PC-3 (cell line): ENCODE measurements at regions not wholly inside any gene's neighbourhood (a gene's known extent, or its start where the extent isn't known, plus 50 kb on each side); places are given as distances from the start of the nearest gene placed in this dataset.

ENCODE experiments used
- ATAC-seq: fragments of 200-7000 bp; cut with Tn5 transposase; 2 replicates; pipeline ENCODE4 v1.9.1; 2020; ENCODE audit warnings: mild to moderate bottlenecking, moderate library complexity
- BruUV-seq: library from RNA; stranded (reverse); fragments of 400-500 nt; replicated peaks from 2 replicates; lab custom pipeline; 2021; lab: Mats Ljungman, UMichigan
- CTCF ChIA-PET: fragments of 300-600 bp; sonication (Branson Sonifier 250); formaldehyde crosslinking; loops from one replicate; lab custom pipeline; 2022; ENCODE audit warnings: antibody characterized with exemption; lab: Charles Lee
- POLR2A ChIA-PET: fragments of 300-600 bp; sonication (Branson Sonifier 250); formaldehyde crosslinking; loops from one replicate; lab custom pipeline; 2022; ENCODE audit warnings: antibody characterized with exemption; ENCODE audit not compliant: unreplicated experiment; lab: Charles Lee
- DNase-seq: peaks from one replicate; pipeline ENCODE4 v3.0.0-alpha.2; 2015
- H2AFZ ChIP-seq: fragments of 300-600 bp; sonication (generic); 2 replicates; pipeline ENCODE4 v1.6.0; 2016; ENCODE audit warnings: antibody characterized with exemption, low read length
- H3F3A ChIP-seq: fragments of 300-600 bp; sonication (generic); one replicate; pipeline ENCODE4 v1.6.0; 2017; ENCODE audit warnings: antibody characterized with exemption, low read length, control low read depth, mild to moderate bottlenecking; ENCODE audit not compliant: unreplicated experiment
- H3K27ac ChIP-seq: fragments of 300-600 bp; sonication (generic); 2 replicates; pipeline ENCODE4 v1.5.1; 2016; ENCODE audit warnings: mild to moderate bottlenecking, low read length
- H3K27me3 ChIP-seq: fragments of 300-600 bp; sonication (generic); 2 replicates; pipeline ENCODE4 v1.6.1; 2016; ENCODE audit warnings: low read length, mixed read lengths
- H3K36me3 ChIP-seq: fragments of 300-600 bp; sonication (generic); 2 replicates; pipeline ENCODE4 v1.6.1; 2016; ENCODE audit warnings: low read depth, mixed run types, low read length, mixed read lengths
- H3K4me1 ChIP-seq: fragments of 300-600 bp; sonication (generic); 2 replicates; pipeline ENCODE4 v1.5.1; 2016; ENCODE audit warnings: low read length; ENCODE audit not compliant: insufficient read depth
- H3K4me2 ChIP-seq: fragments of 300-600 bp; sonication (generic); 2 replicates; pipeline ENCODE4 v1.6.0; 2016; ENCODE audit warnings: low read length
- H3K4me3 ChIP-seq: fragments of 300-600 bp; sonication (generic); 2 replicates; pipeline ENCODE4 v1.5.1; 2016; ENCODE audit warnings: mild to moderate bottlenecking, low read length, mixed read lengths
- H3K79me2 ChIP-seq: fragments of 300-600 bp; sonication (generic); 2 replicates; pipeline ENCODE4 v1.6.1; 2017; ENCODE audit warnings: low read length, mixed read lengths
- H3K9ac ChIP-seq: fragments of 300-600 bp; sonication (generic); 2 replicates; pipeline ENCODE4 v1.6.0; 2016; ENCODE audit warnings: mild to moderate bottlenecking, low read length
- H3K9me2 ChIP-seq: fragments of 300-600 bp; sonication (generic); replicated peaks from 2 replicates; pipeline ENCODE4 v1.6.1; 2016; ENCODE audit warnings: mixed run types, low read length, mixed read lengths
- H3K9me3 ChIP-seq: fragments of 300-600 bp; sonication (generic); 2 replicates; pipeline ENCODE4 v1.6.1; 2016; ENCODE audit warnings: low read length, mixed read lengths
- H4K20me1 ChIP-seq: fragments of 300-600 bp; sonication (generic); 2 replicates; pipeline ENCODE4 v1.6.1; 2016; ENCODE audit warnings: low read length, mixed read lengths
- EZH2 ChIP-seq: fragments of 300-600 bp; sonication (generic); IDR thresholded peaks from one replicate; pipeline ENCODE4 v1.6.1; 2017; ENCODE audit warnings: antibody characterized with exemption, mild to moderate bottlenecking, low read length; ENCODE audit not compliant: unreplicated experiment
- EZH2phosphoT487 ChIP-seq: fragments of 300-600 bp; sonication (generic); IDR thresholded peaks from 2 replicates; pipeline ENCODE4 v1.6.1; 2018; ENCODE audit warnings: mild to moderate bottlenecking, antibody characterized with exemption, low read length, borderline replicate concordance
- intact Hi-C: fragments of 100-400 bp; cut with micrococcal nuclease; formaldehyde crosslinking; loops from 2 replicates; pipeline ENCODE4 v1.9.0; 2023
- TF ChIP-seq, protein P1 (sequence below): fragments of 300-600 bp; sonication (generic); conservative IDR thresholded peaks from 2 replicates; pipeline ENCODE4 v1.5.1; 2017; ENCODE audit warnings: antibody characterized with exemption, low read depth, mild to moderate bottlenecking, low read length

DNA sequence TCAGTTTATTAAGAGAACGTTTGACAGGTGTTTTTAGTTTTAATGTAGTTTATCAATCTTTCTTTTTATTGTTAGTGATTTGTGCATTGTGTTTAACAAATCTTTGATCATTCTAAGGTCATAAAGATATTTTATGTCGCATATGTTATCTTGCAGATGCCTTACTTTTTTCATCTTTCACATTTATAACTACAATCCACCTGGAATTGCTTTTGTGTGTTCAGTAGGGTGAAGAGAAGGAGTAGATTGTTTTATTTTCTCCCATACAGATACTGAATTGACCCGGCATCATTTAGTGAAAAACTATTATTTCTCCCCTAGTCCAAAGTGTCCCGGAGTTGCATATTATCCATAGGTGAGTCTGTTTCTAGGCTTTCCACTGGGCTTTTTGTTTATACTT, 179.4 kb upstream of the RGMB start:
- H4K20me1 ChIP-seq, result no peaks in the 10 kb centered on the region
- H3K9ac ChIP-seq, result no peak overlapping the region
- ChIA-PET POLR2A (no interaction called here), CTCF (no interaction called here)
- intact Hi-C loops, result no loop called here
- no TSS peak for BruUV-seq
- no peaks in the 10 kb centered on the region for H3K27me3 ChIP-seq
- no peak for TF ChIP-seq EZH2
- no peak overlapping the region for H3K4me3 ChIP-seq
- 0 out of 2 replicates have a peak, but pooled peaks cover 3% of the 10 kb centered on the region for H3K4me1 ChIP-seq
- no peak overlapping the region for H3K4me2 ChIP-seq
- no peak overlapping the region for H2AFZ ChIP-seq
- H3K9me2 ChIP-seq, result no peaks in the 10 kb centered on the region
- H3K36me3 ChIP-seq, result no peaks in the 10 kb centered on the region
- ATAC-seq, result no peak
- no peaks in the 10 kb centered on the region for H3F3A ChIP-seq
- 0 out of 2 replicates have a peak, but pooled peaks cover 5% of the 10 kb centered on the region for H3K9me3 ChIP-seq
- no peak for DNase-seq
- no peak overlapping the region for H3K27ac ChIP-seq
- H3K79me2 ChIP-seq, result no peaks in the 10 kb centered on the region

DNA sequence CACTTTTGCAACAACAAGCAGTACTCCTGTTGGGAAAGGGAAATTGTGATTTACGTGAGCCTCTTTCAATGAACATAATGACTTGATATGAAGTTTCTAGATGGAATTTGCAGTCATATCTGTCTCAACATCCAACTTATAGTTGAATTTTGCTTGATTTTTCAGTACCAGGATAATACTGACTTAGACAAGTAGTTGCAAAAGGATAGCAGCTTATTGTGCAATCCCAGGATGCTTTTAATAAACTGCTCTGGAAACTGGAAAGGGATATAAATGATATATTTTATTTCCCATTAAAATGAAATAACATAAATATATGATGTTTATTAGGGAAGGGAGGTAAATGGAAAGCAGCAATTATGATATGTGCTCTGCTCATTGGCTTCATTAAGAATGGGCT, 174.4 kb upstream of the RGMB start:
- Histone ChIP-seq H3K27ac (no peak overlapping the region), H3K4me2 (no peak overlapping the region), H4K20me1 (no peaks in the 10 kb centered on the region), H3K36me3 (no peaks in the 10 kb centered on the region), H3K9me3 (0 out of 2 replicates have a peak, but pooled peaks cover 5% of the 10 kb centered on the region), H3K9ac (no peak overlapping the region), H3K79me2 (no peaks in the 10 kb centered on the region), H3K4me1 (0 out of 2 replicates have a peak, but pooled peaks cover 3% of the 10 kb centered on the region), H3K9me2 (no peaks in the 10 kb centered on the region), H2AFZ (no peak overlapping the region), H3K4me3 (no peak overlapping the region), H3F3A (no peaks in the 10 kb centered on the region), H3K27me3 (no peaks in the 10 kb centered on the region)
- no peak for DNase-seq
- intact Hi-C loops, result no loop called here
- POLR2A ChIA-PET, result no interaction called here
- ATAC-seq, result no peak
- TF ChIP-seq EZH2 (no peak), EZH2phosphoT487 (no peak)
- TF ChIP-seq, protein P1, sequence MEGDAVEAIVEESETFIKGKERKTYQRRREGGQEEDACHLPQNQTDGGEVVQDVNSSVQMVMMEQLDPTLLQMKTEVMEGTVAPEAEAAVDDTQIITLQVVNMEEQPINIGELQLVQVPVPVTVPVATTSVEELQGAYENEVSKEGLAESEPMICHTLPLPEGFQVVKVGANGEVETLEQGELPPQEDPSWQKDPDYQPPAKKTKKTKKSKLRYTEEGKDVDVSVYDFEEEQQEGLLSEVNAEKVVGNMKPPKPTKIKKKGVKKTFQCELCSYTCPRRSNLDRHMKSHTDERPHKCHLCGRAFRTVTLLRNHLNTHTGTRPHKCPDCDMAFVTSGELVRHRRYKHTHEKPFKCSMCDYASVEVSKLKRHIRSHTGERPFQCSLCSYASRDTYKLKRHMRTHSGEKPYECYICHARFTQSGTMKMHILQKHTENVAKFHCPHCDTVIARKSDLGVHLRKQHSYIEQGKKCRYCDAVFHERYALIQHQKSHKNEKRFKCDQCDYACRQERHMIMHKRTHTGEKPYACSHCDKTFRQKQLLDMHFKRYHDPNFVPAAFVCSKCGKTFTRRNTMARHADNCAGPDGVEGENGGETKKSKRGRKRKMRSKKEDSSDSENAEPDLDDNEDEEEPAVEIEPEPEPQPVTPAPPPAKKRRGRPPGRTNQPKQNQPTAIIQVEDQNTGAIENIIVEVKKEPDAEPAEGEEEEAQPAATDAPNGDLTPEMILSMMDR, result no peak
- BruUV-seq, result no TSS peak
- CTCF ChIA-PET, result no interaction called here

DNA sequence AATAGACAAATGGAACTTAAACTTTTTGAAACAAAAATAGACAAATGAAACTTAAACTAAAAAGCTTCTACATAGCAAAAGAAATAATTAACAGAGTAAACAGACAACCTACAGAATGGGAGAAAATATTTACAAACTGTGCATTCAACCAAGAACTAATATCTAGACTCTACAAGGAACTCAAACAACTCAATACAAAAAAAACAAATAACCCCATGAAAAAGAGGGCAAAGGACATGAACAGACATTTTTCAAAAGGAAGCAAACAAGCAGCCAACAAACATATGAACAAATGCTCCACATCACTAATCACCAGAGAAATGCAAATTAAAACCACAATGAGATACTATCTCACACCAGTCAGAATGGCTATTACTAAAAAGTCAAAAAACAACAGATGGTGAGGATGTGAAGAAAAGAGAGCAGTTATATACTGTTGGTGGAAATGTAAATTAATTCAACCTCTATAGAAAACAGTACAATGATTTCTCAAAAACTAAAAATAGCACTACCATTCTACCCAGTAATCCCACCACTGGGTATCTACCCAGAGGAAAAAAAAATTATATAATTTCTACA, 170.8 kb upstream of the RGMB start:
- DNase-seq, result no peak
- no peak overlapping the region for H3K4me2 ChIP-seq
- H3K27ac ChIP-seq, result no peak overlapping the region
- TF ChIP-seq, protein P1, result no peak
- no peak for TF ChIP-seq EZH2phosphoT487
- TF ChIP-seq EZH2, result no peak
- ChIA-PET CTCF (no interaction called here), POLR2A (no interaction called here)
- no peaks in the 10 kb centered on the region for H3K36me3 ChIP-seq
- no peaks in the 10 kb centered on the region for H3K79me2 ChIP-seq
- H2AFZ ChIP-seq, result no peak overlapping the region
- no peaks in the 10 kb centered on the region for H3F3A ChIP-seq
- H3K27me3 ChIP-seq, result no peaks in the 10 kb centered on the region
- H3K9ac ChIP-seq, result no peak overlapping the region
- no peak overlapping the region for H3K4me3 ChIP-seq
- no peaks in the 10 kb centered on the region for H4K20me1 ChIP-seq
- 0 out of 2 replicates have a peak, but pooled peaks cover 5% of the 10 kb centered on the region for H3K9me3 ChIP-seq
- intact Hi-C loops, result no loop called here
- ATAC-seq, result no peak
- peaks cover 9% of the 10 kb centered on the region for H3K4me1 ChIP-seq
- no TSS peak for BruUV-seq
- no peaks in the 10 kb centered on the region for H3K9me2 ChIP-seq
